ENCODE measurements at regions not wholly inside any gene's neighbourhood (a gene's known extent, or its start where the extent isn't known, plus 50 kb on each side); places are given as distances from the start of the nearest gene placed in this dataset.

- H3K27ac ChIP-seq (ENCODE audit: low read depth, low read length), result no peak overlapping the region
- peaks cover 3% of the 10 kb centered on the region for H3K27me3 ChIP-seq (ENCODE audit: insufficient read depth, low read length)
- no peaks in the 10 kb centered on the region for H3K9me3 ChIP-seq (ENCODE audit: low read depth, low read length)
- no peak overlapping the region for H3K4me3 ChIP-seq (ENCODE audit: insufficient read depth, low read length)
- H3K4me1 ChIP-seq (ENCODE audit: insufficient read depth, low read length), result no peaks in the 10 kb centered on the region
- DNase-seq (ENCODE audit: insufficient read length, low spot score, missing footprints), result no peak
- no peaks in the 10 kb centered on the region for H4K20me1 ChIP-seq (ENCODE audit: insufficient read depth, low read length)
- no peak for TF ChIP-seq CTCF (IDR thresholded peaks at IDR 0.05; ENCODE audit: extremely low read depth, low read depth, low read length)
- no peak overlapping the region for H2AFZ ChIP-seq (ENCODE audit: low read length)
- H3K4me2 ChIP-seq (ENCODE audit: insufficient read depth, low read length), result no peak overlapping the region
- no peaks in the 10 kb centered on the region for H3K79me2 ChIP-seq (ENCODE audit: insufficient read depth, low read length)
- no peaks in the 10 kb centered on the region for H3K36me3 ChIP-seq (ENCODE audit: insufficient read depth, low read length)
Observed at GRCh38 chr18:73840319-73840945, 307.2 kb downstream of the FBXO15 start.

GRCh38 chr18:73839441-73839840, 308.2 kb downstream of the FBXO15 start:
- TF ChIP-seq CTCF (IDR thresholded peaks at IDR 0.05; ENCODE audit: extremely low read depth, low read depth, low read length), result no peak
- no peak for DNase-seq (ENCODE audit: insufficient read length, low spot score, missing footprints)
- H2AFZ ChIP-seq (ENCODE audit: low read length), result no peak overlapping the region
- no peak overlapping the region for H3K4me3 ChIP-seq (ENCODE audit: insufficient read depth, low read length)
- no peaks in the 10 kb centered on the region for H4K20me1 ChIP-seq (ENCODE audit: insufficient read depth, low read length)
- H3K79me2 ChIP-seq (ENCODE audit: insufficient read depth, low read length), result no peaks in the 10 kb centered on the region
- H3K27me3 ChIP-seq (ENCODE audit: insufficient read depth, low read length), result peaks cover 3% of the 10 kb centered on the region
- no peaks in the 10 kb centered on the region for H3K9me3 ChIP-seq (ENCODE audit: low read depth, low read length)
- no peaks in the 10 kb centered on the region for H3K4me1 ChIP-seq (ENCODE audit: insufficient read depth, low read length)
- no peak overlapping the region for H3K4me2 ChIP-seq (ENCODE audit: insufficient read depth, low read length)
- H3K36me3 ChIP-seq (ENCODE audit: insufficient read depth, low read length), result no peaks in the 10 kb centered on the region
- no peak overlapping the region for H3K27ac ChIP-seq (ENCODE audit: low read depth, low read length)

GRCh38 chr18:73838107-73838506, 309.5 kb downstream of the FBXO15 start:
- H4K20me1 ChIP-seq (ENCODE audit: insufficient read depth, low read length), result no peaks in the 10 kb centered on the region
- H3K4me1 ChIP-seq (ENCODE audit: insufficient read depth, low read length), result no peaks in the 10 kb centered on the region
- H3K27me3 ChIP-seq (ENCODE audit: insufficient read depth, low read length), result peaks cover 1% of the 10 kb centered on the region
- no peak overlapping the region for H2AFZ ChIP-seq (ENCODE audit: low read length)
- H3K79me2 ChIP-seq (ENCODE audit: insufficient read depth, low read length), result no peaks in the 10 kb centered on the region
- H3K9me3 ChIP-seq (ENCODE audit: low read depth, low read length), result no peaks in the 10 kb centered on the region
- H3K27ac ChIP-seq (ENCODE audit: low read depth, low read length), result no peak overlapping the region
- no peak for TF ChIP-seq CTCF (IDR thresholded peaks at IDR 0.05; ENCODE audit: extremely low read depth, low read depth, low read length)
- no peak for DNase-seq (ENCODE audit: insufficient read length, low spot score, missing footprints)
- H3K4me2 ChIP-seq (ENCODE audit: insufficient read depth, low read length), result no peak overlapping the region
- H3K36me3 ChIP-seq (ENCODE audit: insufficient read depth, low read length), result no peaks in the 10 kb centered on the region
- H3K4me3 ChIP-seq (ENCODE audit: insufficient read depth, low read length), result no peak overlapping the region

GRCh38 chr18:73835656-73836364, 311.8 kb downstream of the FBXO15 start:
- H3K27me3 ChIP-seq (ENCODE audit: insufficient read depth, low read length), result no peaks in the 10 kb centered on the region
- H2AFZ ChIP-seq (ENCODE audit: low read length), result no peak overlapping the region
- H3K9me3 ChIP-seq (ENCODE audit: low read depth, low read length), result no peaks in the 10 kb centered on the region
- TF ChIP-seq CTCF (IDR thresholded peaks at IDR 0.05; ENCODE audit: extremely low read depth, low read depth, low read length), result no peak
- no peak overlapping the region for H3K4me2 ChIP-seq (ENCODE audit: insufficient read depth, low read length)
- H4K20me1 ChIP-seq (ENCODE audit: insufficient read depth, low read length), result no peaks in the 10 kb centered on the region
- H3K4me3 ChIP-seq (ENCODE audit: insufficient read depth, low read length), result no peak overlapping the region
- H3K4me1 ChIP-seq (ENCODE audit: insufficient read depth, low read length), result no peaks in the 10 kb centered on the region
- H3K79me2 ChIP-seq (ENCODE audit: insufficient read depth, low read length), result no peaks in the 10 kb centered on the region
- DNase-seq (ENCODE audit: insufficient read length, low spot score, missing footprints), result no peak
- no peak overlapping the region for H3K27ac ChIP-seq (ENCODE audit: low read depth, low read length)
- no peaks in the 10 kb centered on the region for H3K36me3 ChIP-seq (ENCODE audit: insufficient read depth, low read length)

Data from osteoblast (primary cell).